ENCODE measurements at regions not wholly inside any gene's neighbourhood (a gene's known extent, or its start where the extent isn't known, plus 50 kb on each side); places are given as distances from the start of the nearest gene placed in this dataset.

DNA sequence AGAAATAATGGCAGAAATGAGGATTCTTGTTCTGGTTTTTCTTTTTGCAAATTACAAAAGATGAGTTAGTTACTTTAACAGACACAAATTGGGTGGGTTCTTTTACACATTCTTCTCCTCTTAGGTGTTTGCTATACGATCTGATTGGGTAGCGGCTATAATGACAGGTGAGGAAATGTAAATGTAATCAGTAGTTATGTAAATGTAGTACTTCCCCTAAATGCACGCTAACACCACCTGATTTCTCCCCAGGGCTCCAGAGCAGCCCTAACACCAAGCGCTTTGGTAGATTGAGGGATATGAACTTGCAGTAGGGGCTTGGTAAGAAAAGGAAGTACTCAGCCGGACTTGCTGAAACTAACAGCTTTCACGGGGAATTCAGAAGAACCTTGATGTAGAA is 499.4 kb upstream of the NOX3 start:
- TF ChIP-seq GATA2 (IDR thresholded peaks at IDR 0.05; ENCODE audit: low read depth, low read length): no peak
- TF ChIP-seq GATA3 (IDR thresholded peaks at IDR 0.05; ENCODE audit: low read depth, low read length): no peak
